ENCODE measurements at regions not wholly inside any gene's neighbourhood (a gene's known extent, or its start where the extent isn't known, plus 50 kb on each side); places are given as distances from the start of the nearest gene placed in this dataset.
"Not testable (repeated sequence)": the region's sequence is repeated elsewhere in the genome, so short reads cannot be mapped to it uniquely, and the experiment has no call there.

DNA sequence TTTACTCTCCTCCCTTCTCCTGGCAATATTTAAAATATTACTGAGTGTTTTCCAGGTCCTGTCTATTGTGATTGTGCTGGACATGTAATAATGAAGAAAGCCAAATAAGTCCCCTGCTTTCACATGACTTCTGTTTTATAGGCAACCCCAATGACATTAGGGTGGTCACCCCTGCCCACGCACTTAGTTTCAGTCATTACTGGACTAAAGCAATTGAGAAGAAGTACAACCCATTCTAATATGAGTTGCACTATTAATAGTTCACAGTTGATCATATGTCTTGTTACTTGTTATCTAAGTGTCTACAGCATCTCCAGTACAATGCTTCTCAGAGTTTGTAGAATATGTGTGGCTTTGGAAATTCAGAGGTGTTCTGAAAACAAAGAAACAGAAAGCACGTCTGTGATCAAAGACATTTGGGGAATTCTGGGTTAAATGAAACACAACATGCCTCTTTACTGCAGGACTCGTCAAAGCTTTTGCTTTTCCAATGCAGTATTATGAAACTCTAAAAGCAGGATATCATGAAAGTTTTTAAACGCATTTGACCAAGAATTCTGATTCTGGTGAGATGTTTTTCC, 789.5 kb downstream of the DHX35 start:
- in situ Hi-C loops (cut with HindIII; ENCODE audit: low sequenced_read_pairs), result no loop called here

DNA sequence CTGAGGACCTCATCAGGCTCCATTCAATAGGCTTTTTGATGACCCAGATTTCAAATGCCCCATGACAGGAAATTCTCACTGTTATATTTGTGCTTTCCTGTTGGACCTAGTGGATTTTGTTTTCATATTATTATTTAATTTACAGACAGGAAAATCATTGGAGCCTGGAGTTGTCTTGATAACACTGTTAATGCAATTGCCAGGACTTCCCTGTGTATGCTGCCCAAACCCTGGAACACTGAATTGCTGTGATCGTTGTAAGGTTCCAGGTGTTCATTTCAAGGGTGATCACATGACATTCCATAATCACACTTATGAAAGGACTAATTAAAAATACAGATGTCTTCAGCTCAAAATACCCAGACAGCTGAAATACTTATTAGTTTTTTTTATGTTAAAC, 783.2 kb downstream of the DHX35 start:
- in situ Hi-C loops (cut with HindIII; ENCODE audit: low sequenced_read_pairs), result no loop called here

DNA sequence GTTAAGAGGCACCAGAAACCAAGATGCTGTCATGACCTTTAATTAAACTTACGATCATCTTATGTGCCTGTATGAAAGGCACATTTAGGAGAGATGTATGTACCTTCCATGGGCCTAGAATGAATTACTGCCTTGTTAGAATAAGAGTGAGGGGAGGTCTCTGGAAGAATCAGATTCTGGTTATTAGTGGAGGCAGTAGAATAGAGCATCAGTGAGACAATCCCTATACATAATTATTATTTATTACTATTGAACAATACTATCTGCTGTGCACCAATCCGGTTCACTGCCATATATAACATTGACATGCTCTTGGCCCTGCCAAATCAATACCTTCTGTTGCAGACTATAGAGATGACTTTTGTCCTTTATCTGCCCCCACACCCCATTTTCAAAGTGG, 776.5 kb downstream of the DHX35 start:
- in situ Hi-C loops (cut with HindIII; ENCODE audit: low sequenced_read_pairs), result no loop called here

DNA sequence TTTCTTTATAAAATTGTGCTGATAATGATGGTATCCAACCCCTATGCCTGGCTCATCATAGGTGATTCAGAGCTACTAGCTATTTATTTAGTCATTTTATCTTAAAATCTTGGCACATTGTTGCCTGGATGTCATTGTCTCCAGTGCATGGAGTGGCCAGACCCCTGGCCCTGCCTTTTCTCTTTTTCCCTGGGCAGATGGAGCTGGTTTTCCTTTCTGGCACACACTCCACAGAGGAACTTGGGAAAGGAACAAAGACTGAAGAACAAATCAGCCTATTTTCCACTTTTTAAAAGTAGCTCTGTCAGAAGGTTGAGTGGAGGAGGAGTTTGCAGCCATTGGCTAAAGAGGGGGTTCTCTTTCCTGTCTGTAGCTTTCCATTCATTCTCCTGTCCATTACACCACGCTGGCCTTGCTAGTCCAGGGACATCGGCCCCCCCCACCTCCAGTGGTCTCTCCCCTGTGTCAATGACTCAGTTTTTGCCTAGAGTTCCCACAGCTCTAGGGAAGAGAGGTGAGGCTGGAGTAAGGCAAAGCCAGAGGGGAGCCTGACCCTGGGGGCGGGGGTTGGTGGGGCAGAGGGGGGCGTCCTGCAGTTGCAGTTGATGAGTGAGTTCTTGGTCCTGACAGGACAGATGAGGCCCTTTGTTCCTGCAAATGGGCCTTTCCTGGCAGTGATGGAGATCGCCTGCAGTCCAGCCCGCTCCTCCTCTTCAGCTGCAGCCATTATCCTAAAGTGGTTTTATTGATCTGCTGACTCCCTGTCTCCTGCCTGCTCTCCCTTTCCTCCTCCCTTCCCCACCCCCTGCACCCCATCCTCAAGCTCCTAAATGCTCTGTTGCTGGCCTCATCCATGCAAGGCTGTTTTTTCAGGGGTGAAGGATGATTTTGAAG, 774.5 kb downstream of the DHX35 start:
- in situ Hi-C loops (cut with HindIII; ENCODE audit: low sequenced_read_pairs), result no loop called here

DNA sequence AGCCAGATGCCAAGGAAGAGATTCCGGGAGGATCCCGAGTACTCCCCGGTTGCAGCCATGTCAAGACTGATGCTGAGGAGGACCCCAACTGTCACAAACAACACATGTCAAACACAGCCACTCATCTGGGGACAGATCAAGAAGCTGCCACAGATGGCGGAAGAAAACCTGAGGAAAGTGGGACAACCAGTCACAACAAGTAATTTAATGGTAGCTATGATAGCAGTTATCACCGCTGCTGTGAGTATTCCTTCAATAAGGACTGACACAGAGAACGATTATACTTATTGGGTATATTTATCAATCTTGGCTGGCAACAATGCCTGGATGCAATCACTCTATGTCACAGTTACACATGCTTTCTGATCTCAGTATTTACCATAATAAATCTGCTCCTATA, 763.4 kb downstream of the DHX35 start:
- in situ Hi-C loops (cut with HindIII; ENCODE audit: low sequenced_read_pairs), result not testable (repeated sequence)

DNA sequence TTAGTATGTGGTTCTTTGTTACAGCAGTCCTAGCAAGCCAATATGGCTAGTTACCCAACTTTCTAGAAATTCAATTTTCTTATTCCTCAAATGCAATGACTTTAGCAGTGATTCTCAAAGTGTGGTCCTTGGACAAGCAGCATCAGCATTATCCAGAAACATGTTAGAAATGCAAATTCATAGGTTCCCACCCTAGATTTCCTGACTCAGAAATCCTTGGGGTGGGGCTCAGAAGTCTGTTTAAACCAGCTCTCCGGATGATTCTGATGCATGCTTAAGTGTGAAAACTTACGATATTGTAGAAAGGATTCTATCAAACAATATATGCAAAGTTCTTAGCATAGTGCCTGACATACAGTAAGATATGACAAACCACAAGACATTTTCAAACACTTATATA, 757.1 kb downstream of the DHX35 start:
- in situ Hi-C loops (cut with HindIII; ENCODE audit: low sequenced_read_pairs), result no loop called here

DNA sequence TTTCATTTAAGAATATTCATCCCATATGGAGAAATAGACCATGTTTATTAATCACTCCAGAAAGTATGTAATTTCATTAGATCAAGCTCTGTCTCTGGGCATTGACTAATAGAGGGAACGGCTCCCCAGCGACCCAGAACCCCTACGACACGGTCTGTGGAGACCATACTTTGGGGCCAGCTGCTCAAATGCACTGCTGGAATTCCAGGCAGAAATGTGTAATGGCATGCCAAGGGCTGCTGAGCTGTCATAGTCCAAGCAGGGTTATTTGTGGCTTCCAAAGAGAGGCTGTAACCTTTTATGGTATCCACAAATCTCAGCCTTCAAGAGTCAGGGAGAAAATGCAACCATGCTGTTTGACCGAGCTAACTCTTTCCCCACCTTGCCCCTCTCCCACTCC, 755.8 kb downstream of the DHX35 start:
- in situ Hi-C loops (cut with HindIII; ENCODE audit: low sequenced_read_pairs), result no loop called here

DNA sequence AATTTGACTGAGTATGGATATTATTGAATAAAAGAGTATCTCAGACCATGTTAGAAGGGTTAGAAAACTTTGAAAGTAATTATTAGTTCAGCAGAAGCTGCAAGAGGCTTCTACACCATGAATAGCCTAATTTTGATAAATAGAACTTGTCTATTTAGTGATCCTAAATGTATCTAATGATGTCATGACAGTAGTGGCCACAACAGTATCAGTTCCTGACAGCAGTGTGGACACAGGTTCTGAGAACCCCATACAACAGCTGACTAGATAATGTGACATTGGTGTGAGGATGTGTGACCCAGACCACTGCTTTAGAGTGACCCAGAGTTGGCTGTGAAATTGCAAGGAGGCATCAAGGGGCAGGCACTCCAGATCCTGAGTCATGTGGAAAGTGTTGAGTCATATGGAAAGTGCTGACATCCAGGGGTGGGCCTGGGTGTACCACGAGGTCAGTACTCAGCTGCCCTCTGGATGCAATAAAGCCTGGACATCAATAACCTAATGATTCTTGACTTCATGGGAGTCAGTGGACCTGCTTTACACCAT, 754.7 kb downstream of the DHX35 start:
- in situ Hi-C loops (cut with HindIII; ENCODE audit: low sequenced_read_pairs), result no loop called here

DNA sequence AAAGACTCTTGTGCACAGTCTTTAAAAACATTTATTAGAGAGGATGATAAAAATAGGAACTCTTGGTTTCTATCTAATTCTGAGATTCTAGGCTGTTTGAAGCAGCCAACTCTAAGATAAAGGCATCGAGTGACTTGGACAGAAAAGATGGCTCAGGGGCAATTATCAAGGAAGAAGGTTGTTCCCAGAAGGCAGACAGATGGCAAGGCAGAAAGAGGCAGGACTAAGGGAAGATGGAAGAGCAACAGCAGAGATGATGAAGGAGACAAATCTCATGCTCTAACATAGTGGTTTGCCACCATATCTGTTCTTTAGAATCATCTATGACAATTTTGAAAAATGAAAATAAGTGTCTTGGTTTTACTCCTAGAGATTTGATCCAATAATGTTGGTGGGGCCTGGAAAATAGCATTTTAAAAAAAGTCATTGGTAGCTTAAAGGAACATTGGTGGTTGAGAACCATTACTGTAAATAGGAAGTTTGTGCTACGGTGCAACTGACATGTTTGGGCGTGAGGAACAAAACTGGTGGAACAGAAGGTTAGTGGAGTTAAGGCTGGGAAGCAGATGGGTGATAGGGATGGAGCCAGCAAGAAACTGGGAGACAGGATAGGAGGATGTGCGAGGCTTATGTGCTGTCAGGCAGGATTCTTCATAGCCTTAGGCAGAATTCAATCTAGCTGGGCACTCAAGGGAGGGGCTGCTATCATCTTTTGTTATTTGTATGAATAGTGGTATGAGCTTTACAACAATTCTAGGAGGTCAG, 751.1 kb downstream of the DHX35 start:
- in situ Hi-C loops (cut with HindIII; ENCODE audit: low sequenced_read_pairs), result no loop called here

DNA sequence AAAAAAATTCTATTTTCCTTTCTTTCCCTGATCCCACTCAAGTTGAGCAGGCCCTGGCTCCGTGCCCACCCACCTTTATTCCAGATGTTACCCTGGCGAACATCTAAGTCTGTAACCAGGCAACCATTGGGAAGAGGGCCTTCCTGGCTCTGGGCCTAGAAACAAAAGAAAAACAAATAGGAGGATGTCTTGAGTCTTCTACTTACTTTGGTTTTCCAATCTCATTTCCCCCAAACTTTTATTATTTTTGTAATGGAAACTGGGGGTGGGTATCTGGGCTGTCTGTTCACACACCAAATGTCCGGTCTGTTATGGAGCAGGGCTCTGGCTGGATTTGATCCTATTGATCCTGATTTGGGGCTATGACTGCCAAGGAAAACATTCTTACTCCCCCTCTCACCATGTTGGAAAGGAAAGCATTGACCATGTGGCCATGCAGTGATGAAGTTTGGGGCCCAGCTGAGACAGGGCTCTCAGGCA, 744.1 kb downstream of the DHX35 start:
- in situ Hi-C loops (cut with HindIII; ENCODE audit: low sequenced_read_pairs), result no loop called here

DNA sequence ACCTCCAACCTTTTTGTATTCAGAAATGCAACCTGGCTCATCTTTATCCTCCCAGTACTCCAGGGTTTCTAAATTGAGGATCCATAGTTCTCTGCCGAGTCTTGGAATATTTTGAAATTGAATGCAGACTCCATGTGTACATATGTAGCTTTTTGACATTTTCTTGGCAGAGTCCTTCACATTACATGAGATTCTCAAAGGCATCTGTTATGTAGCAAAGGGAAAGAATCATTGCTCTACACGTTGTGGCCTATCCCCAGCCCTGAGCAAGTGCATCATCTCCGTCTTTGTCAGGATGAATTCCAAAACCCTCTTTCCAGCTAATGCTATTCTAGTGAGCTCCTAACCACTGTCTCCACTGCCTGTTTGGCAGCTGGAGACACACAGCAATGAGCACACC, 742.9 kb downstream of the DHX35 start:
- in situ Hi-C loops (cut with HindIII; ENCODE audit: low sequenced_read_pairs), result no loop called here

DNA sequence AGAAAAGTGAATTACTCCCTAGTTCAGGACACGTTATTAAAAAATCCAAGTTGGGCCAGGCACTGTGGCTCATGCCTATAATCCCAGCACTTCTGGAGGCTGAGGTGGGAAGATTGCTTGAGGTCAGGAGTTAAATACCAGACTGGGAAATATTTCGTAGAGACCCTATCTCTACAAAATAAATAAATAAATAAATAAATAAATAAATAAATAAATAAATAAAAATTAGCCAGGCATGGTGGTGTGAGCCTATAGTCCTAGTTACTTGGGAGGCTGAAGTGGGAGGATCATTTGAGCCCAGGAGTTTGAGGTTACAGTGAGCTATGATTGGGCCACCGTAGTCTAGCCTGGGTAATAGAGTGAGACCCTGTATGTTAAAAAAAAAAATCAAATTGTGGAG, 741.2 kb downstream of the DHX35 start:
- in situ Hi-C loops (cut with HindIII; ENCODE audit: low sequenced_read_pairs), result not testable (repeated sequence)

DNA sequence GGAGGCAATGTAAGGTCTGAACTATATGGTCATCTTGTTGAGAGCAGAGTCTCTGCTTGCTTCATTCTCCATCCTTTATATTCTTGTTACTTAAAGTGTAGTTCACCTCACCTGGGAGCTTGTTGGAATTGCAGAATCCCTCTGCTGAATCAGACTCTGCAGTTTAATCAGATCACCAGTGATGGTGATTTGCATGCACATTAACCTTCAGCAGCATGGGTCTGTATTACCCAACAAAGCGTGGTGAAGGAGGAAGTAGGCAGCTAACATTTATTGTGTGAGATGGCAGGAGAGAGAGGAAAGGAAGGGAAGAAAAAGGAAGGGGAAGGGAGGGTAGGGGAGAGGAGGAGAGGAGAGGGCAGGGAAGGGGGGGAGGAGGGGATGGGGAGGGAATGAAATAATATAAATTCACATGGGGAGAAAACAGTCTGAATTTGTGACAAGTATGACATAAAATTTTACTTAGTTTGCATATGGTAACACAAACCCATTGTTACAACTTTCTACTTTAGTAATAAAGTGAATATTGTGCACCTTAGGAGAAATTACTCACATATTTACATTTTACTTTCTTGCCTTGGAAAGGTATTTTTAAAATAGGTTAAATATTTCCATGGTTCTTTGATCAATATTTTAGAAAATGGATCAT, 740.7 kb downstream of the DHX35 start:
- in situ Hi-C loops (cut with HindIII; ENCODE audit: low sequenced_read_pairs), result no loop called here

DNA sequence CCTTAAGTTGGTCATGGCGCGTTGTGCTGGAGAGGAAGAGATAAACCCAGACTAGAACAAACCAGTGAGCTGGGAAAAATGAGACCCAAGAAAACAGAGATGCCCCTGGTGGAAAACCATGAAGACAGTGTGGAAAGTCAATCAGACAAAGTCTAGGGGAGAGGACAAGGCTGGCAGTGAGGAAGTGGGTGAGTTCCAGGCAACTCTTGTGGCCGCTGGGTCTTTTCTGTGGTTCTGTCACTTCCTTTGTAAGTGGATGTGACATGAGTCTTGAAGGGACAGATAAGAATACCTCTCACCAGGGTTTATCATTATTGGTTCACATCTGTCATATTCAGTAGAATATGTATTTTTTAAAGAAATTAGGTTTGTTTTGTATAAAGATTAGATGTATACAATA, 738.4 kb downstream of the DHX35 start:
- in situ Hi-C loops (cut with HindIII; ENCODE audit: low sequenced_read_pairs), result no loop called here

DNA sequence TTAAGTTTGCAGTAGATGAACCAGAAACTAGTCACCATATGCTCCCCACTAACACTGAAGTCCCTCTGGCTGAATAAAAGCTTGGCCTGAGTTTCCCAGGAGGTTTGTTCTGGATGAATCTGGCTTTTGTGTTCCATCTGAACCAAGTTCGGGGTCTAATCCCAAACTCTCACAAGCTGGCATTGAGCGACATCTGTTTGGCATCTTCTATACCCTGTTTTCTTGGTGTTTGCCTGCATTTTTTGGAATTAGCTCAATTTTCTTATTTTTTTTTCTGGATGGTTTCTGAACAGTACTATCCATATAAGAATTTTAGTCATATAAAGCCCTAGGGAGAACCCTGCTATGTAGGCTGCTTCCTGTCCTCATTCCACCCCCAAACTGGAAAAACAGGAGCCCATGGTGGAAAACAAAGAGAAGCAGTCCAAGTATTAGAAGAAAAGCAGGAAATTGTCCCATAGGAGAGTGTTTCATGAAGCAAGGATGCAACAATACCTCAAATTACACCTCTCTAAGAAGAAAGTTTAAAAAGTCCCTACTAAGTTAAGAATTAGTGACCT, 737.1 kb downstream of the DHX35 start:
- in situ Hi-C loops (cut with HindIII; ENCODE audit: low sequenced_read_pairs), result no loop called here

DNA sequence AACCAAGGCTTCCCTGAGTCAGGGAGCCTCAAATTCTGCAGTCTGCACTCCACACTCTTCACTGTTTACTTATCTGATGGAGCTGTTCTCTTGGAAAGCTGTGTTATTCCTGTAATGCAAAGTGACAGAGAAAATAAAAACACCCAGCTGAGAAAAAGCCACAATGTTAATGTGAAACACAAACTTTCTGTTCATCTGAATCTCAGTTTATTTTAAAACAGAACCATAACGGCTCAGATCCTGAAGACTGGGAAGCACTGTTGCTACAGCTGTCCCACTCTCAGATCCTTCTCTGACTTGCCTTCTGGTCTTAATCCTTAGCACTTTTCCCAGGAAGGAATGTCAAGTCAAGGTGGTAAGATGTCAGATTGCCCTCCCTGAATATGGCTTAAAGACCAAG, 736.6 kb downstream of the DHX35 start:
- in situ Hi-C loops (cut with HindIII; ENCODE audit: low sequenced_read_pairs), result no loop called here

DNA sequence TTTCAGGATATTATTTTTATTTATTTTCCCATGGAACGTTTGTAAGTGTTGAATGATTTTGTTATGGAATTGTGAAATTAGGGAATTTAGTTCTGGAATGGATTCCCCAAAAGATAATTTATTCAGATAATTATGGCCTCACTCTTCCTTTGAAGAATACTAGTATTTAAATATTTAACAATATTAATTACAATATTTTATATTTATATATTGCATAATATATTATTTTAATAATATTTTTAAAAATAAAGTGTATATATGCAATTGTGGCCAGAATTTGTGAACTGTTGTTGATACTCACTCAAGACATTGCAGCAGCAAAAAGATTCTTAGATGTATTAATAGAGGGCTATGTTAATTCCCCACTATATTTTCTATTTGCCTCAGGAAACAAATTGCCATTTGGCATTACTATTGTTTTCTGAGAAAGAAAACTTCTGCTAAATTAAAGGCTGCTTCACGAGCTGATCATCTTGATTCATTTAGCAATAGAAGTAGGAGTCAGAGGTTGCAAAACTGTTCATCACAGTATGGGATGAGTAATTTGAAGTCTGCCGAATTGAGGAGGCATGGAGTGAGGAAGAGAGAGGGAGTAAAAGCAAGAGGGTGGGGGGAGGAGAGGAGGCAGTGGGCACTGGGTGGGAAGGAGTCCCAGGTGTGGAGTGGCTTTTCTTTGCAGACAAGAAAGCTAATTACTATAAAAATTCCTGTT, 729.2 kb downstream of the DHX35 start:
- in situ Hi-C loops (cut with HindIII; ENCODE audit: low sequenced_read_pairs), result no loop called here

DNA sequence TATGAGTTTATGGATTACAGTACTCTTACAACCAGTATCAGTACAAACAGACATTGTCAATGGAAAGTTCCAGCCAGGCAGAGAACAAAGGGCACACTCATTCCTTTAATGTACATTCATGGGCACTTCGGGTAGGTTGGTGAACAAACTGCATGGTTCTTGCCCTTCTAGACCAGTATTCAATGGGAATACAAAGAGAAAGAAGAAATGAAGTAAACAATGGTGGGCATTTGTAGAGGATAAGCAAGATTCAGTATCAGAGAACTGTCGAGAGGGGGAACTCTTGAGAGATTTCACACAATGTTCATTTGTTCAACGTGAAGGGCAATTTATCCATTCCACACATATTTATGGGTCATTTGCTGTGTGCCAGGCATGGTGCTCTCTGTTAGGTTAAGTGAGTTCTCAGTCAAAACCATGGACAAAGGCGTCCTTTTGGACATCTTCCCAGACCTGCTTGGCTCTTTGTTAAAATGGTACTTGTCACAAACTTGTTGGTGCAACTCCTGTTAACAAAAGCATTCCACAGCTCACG, 714.8 kb downstream of the DHX35 start:
- in situ Hi-C loops (cut with HindIII; ENCODE audit: low sequenced_read_pairs), result no loop called here

DNA sequence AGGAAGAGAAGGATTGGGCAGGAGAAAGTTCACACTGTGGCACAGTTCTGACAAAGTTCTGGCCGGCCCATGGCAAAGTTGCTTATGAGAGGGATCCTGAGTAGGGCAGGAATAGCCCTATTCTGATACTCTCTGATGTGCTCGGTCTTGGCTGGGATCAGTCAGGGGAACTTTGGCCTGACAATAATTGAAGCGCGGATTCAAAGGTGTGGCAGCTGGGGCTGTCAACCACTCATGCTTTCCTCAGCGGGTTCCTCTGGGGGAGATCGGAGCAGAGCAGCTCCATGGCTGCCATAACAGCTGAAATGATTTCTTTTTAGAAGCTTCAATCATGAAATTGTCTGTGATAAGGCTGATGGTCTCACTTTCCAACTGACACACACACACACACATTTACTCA, 714.1 kb downstream of the DHX35 start:
- in situ Hi-C loops (cut with HindIII; ENCODE audit: low sequenced_read_pairs), result no loop called here

DNA sequence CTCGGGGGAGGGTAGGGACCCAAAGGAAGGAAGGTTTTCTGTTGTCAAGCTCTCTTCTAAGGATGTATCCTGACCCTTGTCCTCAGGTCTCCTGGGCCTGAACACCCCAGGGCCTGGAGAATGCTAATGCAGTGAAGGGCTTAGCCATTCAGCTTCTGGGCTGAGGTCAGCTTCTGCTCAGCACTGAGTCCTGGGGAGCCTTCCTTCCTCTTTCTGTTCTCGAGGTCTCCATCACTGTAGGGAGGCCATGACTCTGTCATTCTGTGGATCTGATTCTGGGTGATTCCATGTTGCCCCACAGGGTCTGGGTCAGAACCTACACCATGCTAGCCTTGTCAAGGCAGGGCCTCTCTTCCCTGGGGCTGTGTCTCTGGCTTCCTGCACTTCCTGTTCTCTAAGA, 712.7 kb downstream of the DHX35 start:
- in situ Hi-C loops (cut with HindIII; ENCODE audit: low sequenced_read_pairs), result no loop called here

All from DLD1 (cell line).